Stimulated activated CD4-positive, alpha-beta T cell treated with anti-CD3 and anti-CD28 coated beads, Interleukin-15, amount 100 ng/mL, for 24 hours (primary cell): ENCODE measurements at regions not wholly inside any gene's neighbourhood (a gene's known extent, or its start where the extent isn't known, plus 50 kb on each side); places are given as distances from the start of the nearest gene placed in this dataset.

Experiments
- DNase-seq: peaks from one replicate; pipeline ENCODE4 v3.0.0-alpha.2; 2020

DNA sequence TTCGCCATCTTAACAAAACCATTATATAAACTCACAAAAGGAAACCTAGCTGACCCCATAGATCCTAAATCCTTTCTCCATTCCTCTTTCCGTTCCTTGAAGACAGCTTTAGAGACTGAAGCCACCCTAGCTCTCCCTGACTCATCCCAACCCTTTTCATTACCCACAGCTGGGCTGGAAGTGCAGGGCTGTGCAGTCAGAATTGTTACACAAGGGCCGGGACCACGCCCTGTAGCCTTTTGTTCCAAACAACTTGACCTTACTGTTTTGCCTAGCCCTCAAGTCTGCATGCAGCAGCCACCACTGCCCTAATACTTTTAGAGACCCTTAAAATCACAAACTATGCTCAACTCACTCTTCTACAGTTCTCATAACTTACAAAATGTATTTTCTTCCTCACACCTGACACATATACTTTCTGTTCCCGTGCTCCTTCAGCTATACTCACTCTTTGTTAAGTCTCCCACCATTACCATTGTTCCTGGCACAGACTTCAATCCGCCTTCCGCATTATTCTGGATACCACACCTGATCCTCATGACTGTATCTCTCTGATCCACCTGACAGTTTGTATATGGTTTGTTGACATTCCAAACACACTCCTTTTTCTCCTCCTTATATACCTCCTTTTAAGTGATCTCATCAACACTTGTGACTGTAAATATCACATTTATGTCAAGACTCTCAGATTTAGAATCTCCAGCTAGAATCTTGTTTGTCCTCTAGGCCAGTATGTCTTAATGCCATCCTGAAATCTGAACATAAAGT, 208.7 kb downstream of the KITLG start:
- DNase-seq: no peak

DNA sequence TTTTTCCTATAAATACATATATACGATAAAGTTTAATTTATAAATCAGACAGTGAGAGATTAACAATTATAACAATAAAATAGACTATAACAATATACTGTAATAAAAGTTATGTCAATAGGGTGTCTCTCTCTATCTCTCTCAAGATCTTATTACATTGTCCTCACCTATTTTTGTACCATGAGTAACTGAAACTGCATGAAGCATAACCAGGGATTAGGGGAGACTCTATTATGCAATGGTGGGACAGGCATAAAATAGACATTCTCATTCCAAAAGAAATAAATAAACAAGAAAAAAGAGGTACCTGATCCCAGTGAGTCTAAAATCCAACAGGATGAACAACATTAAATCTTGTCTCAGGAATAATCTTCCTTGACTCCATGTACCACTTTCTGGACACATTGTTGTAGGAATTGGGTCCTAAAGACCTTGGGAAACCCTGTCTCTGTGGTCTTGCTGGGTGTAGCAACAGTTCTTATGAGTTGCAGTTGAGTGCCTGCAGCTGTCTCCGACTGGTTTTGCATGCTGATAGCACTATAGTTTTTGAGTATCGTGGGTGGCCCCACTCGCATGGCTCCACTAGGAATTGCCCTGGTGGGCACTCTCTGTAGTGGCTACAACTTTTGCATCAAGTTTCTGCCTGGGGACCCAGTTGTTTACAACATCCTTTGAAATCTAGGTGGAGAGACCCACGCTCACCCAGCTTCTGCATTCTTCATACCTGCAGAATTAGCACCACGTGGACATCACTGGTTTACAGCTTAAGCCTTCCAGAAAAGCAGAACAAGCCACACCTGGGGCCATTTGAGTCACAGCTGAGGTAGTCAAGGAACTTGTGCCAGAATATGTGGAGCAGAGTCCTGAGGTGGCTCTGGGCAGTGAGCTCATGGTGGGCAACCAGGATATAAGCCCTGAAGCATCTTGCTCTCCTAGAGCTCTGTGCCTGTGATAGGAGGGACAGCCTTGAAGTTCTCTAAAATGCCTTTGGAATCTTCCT, 204.7 kb downstream of the KITLG start:
- no peak for DNase-seq

DNA sequence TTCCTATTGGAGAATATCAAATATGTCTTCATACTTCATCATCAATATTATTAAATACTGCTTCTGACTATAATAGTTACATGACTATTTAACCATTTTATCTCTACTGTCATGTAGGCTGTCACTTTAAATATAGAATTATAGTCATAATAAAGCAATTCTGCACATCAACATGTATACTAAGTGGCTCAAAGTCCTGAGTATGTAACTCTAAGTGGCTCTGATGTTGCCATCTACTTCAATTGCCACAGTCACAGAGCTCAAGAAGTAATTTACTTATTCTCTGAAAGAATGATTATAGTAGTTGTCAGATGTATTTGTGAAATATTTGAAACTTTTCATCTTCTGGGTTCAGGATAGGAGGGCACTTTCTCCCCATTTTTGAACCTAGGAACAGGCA, 202.3 kb downstream of the KITLG start:
- no peak for DNase-seq

DNA sequence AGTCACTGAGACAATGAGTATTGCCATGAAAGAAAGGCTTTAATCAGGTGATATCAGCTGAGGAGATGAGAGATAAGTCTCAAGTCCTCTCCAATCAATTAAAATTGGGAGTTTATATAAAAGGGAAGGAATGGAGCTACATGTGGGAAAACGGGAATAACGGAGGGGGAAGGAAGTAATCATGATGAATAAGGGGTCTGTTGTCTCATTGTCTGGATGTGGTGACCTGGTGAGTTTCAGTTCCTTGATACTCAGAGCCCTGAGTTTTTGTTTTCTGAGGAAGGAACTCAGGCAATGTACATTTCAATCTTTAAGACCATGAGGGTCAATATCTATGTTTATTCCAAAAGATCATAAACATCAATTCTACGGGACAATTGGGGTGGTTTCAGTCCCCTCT, 198.8 kb downstream of the KITLG start:
- DNase-seq: no peak

DNA sequence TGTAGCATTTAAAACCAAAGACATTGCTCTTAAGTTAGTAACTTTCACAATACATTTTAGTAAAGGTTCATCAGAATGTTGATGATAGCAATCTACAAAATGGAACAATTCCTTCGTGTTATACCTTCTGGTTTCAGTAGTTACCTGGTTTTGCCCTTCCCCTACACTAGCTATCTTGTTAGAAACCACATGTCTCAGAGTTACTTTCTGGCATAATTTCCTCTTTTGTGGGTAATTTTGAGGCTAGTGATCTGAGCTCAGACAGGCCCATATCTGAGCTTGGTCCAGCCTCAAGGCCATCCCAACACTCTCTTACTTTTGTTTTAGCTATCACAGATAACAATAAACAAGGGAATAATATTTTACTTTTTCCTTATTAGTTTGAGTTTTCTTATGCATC, 196.9 kb downstream of the KITLG start:
- DNase-seq: no peak

DNA sequence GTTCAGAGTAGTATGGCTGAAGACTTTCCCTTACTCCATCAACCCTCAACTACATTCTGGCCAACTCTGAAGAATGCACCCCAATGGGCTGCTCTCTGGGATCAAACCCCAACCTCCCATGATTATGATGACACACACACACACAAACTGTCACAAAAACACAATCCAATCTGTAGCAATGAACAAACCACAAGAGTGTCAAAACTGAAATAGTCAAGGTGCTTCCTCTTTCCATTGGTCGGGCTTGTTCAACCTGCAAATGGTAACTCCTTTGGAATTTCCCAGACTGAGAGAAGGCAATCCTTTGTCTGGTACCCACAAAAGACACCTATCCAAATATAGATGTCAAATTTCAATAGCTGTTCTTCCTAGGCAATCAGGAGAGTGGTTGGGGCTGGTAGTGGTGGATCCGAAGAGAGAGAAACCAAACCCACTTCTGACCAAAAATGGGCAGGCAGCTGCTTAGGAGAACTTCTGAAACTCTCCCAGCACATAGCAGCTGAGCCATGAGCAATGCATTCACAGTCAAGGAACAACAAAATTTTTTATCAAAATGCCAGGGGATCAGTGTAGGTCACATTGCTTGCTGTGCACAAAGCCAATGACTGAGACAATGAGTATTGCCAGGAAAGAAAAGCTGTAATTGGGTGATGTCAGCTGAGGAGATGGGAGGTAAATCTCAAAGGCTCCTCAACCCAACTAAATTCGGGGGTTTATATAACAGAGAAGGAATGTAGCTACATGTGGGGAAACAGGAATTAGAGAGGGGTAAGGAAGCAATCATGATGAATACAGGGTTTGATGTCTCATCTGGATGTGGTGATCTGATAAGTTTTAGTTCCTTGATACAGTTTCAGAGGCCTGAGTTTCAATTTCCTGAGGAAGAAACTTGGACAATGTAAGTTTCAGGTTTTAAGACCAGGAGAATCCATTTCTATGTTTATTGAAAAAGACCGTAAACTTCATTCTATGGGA, 191.4 kb downstream of the KITLG start:
- no peak for DNase-seq

DNA sequence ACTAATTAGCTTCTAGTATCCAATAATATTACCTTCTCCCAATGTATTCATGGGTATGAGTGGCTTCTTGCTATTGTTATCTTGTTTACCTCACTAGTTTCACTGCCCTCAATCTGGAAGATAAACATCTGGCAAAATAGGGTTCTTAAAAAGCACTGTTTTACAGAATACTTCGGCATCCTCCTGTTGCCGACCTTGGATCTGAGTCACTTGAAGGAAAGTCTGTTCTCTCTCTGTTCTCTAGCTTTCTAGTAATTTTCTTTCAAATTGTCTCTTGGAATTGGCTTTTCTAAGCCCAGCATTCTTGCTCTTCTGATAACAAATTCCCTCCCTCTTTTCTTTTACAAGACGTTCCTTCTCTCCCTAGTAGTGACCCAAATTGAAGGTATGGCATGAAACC, 189.5 kb downstream of the KITLG start:
- no peak for DNase-seq

DNA sequence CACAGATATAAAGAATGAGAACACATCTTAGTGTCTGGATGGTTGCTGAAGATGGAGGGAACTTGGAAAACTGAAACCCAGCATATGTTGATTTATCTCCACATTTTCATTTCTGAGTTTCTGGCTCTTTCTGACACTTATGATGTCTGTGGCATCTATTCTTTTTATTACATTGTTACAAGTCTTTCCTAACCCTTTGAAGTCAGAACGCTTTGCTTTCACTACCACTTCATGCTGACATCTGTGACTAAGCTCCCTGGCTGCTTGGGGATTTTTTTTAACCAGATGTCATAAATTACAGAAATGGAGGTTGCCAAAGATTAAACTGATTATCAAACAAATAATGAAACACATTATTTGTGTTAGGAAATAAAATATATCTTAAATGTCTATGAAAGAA, 188.7 kb downstream of the KITLG start:
- DNase-seq: no peak

DNA sequence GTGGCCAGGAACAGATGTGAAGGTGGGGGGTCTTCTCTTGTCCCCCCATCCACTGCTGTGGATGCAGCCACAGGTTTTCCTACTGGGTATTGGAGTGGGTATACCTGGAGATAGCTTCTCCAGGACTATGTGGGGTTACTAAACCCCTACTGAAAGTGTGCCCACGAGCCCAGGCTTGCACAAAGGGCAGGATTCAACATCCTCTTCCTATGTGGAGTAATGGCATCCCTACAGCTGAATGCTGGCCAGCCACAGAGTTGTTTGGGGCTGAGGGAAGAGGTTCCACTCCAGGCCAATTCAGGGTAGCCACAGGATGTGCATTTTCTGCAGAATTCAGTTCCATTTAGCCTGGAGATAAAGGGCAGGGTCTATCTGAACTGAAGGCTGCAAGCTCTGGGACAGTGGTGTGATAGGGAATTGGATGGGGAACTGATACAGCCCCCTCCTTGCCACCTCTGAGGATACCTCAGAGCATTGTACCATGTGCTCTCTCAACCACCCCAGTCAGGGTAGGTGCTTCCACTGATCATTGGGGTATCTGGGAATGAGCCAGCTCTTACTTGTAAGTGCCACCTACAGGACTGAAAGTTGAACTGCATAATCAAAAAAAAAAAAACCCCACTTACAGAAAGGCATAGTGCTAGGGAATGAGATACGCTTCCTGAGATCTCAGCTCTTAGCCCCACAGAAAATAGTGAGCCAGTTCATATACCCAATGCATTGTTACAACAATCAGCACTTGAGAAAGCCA, 187.1 kb downstream of the KITLG start:
- no peak for DNase-seq

DNA sequence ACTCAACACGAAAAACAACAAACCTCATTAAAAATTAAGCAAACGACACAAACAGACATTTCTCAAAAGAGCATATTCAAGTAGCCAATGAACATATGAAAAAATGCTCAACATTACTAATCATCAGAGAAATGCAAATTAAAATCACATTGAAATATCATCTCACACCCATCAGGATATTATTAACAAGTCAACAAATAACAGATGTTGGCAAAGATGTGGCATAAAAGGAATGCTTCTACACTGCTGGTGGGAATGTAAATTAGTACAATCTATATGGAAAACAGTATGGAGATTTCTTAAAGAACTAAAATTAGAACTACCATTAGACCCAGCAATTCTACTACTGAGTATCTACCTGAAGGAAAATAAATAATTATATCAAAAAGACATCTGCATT, 182.2 kb downstream of the KITLG start:
- no peak for DNase-seq

DNA sequence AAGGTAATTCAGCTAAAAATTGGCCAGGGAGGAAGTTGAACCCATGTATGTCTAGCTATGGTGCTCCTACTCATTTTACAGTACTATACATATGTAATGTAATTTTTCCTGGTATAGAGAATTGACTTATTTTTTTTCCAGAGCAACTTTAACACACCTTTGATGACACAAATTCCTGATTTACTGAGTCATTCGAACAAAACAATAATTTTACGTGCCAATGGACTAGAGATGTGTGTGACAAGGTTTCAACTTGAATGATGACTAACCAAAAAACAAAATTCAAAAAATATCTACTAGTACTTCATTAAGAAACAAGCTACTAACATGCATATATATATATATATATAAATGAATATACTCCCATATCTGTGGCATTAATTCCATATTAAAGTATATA, 180.5 kb downstream of the KITLG start:
- no peak for DNase-seq

DNA sequence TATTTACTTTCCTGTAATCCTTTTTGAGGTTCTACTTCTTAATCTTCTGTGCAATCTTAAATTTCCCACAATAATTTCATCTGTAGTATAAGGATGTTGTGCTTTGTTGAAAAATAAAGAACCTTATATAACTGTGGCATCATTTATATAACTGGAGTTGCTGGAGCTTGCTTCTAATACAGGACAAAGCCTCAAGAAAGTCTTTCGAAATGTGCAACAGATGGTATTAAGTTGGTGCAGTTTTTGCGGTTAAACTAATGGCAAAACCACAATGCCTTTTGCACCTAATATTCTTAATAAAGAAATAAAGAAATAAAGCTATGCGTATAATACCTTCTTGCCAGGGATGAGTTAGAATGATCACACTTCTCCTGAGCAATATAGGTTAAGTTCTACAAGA, 180.0 kb downstream of the KITLG start:
- DNase-seq: no peak

DNA sequence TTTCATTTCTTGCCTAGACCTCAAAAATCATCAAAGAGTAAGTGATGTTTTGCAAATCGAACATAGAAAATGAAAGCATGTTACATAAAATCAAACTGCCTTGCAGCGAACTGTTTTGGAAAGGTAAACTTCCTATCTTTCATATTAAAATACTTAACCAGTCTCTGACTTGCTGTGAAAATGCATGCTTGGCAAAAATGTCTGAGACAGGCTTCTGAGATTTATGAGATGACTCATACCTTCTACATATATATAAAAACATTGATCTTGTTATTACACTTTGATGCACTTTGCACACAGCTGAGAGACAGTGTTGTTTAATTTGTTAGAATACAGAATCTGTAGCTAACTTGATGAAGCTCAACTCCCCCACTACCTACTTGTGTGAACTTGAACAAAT, 179.1 kb downstream of the KITLG start:
- DNase-seq: no peak

DNA sequence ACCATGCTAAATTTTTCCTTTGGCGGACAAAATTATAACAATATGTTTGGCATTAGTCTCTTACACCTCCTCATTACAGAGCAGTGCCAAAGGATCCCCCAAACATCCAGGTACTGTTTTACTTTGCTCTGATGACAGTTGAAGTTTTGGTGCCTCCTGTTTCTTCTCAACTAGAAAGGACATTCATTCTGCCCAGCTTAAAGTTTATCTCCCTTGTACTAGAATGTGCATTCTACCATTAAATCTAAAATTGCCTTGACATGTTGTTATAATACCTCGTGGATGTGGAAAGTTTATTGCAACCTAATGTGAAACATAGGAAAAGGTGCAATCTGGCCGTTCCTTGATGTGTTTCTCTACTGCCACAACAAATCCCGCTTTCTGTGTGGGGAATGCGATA, 173.4 kb downstream of the KITLG start:
- no peak for DNase-seq

DNA sequence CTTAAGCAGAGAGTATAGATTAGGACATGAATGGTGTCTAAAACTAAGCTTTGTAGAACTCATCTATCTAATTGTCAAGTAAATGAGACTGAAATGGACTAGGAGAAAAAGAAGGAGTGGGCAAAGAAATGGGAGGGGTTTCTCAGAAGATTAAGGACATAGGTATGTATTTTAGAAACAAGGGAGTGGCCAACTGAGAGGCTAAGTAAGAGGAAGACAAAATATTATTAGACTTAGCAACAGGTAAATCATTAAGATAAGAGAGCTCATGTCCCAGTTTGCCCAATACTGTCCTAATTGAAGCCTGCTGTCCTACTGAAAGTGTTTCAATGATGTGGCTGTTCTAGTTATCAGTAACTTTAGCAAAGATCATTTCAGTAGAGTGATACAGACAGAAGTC, 171.4 kb downstream of the KITLG start:
- no peak for DNase-seq

DNA sequence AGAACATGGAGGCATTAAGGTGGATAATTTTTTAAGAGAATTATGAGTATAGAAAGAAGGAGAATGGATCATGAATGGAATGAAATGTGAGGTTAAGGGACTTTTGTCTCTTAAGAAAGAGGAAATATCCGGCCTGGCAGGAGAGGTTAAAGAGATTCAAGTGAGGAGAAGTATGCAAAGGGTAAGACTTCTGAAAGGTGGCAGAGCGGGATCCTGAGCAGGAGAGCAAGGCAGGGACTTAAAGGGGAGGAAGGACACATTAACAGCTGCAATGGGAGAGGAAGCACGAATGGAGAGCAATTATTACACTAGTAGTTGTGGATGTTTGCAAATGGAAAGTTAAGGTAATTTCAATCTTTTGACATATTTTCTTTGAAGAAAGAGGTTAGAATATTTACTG, 171.0 kb downstream of the KITLG start:
- DNase-seq: no peak

DNA sequence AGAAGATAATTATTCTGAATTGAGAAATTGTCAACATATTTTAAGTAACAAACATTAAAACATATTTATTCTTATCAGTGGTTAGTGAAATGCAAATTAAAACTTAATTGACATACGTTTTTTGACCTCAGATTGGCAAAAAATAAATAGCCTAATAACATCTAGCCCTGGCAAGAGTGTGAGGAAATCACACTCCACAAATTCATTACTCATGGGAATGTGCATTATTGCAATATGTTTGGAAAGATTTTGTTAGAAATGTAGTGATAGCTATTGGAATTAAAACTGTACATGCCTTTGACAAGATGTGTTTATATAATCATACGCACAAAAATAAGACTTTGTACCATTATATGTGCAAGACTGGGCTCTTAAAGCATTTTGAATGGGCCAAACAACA, 168.6 kb downstream of the KITLG start:
- no peak for DNase-seq

DNA sequence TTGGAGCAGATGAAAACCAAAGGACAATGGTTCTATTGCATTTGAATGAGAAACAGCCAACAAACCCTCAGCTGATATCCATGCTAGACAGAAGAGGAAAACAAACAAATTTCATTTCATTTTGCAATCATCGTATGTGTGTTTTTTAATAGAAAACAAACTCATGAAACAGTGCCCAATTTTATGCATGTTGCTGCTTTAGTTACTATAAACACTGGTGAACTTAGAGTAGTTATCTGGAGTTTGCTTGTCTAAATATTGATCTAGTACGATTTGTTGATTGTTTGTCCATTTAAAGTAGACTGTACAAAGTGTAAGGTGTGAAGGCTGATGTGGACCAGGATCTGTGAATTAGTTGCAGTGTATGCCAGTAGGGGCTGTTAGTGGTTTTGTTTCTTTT, 166.6 kb downstream of the KITLG start:
- DNase-seq: no peak

DNA sequence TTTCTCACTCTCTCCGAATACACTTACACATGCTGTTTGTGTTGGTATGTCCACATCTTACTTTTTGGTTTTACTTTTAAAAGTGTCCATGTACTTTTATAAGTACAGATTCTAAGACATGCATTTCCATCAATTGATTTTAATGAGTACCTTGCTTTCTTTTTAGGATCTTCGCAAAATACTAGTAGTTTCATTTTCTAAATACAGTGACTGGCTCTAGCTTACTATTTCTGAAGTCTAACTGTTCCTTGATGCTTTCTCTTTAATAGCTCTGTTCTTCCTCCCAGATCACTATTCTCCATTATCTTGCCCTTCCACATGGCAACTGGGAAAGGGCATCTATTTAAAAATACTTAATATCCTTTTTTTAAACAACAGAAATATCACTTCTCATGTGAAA, 164.1 kb downstream of the KITLG start:
- DNase-seq: no peak

DNA sequence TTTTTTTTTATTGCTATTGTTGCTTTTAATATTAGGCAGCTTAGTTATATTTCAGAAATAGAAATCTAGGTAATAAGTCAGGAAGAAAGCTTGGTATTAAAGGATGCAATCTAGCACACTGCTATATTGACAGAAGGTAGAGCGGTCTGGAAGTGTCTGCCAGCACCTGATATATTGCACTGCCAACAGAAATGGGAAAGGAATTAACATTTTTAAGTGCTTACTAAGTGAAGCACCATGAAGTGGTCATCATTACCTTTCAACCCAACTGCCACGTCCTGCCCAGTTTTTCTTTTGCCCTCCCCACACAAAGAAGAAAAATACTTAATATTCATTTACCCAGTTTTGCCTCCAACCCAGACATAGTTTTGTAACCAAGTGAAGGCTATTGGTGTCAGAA, 163.5 kb downstream of the KITLG start:
- no peak for DNase-seq

DNA sequence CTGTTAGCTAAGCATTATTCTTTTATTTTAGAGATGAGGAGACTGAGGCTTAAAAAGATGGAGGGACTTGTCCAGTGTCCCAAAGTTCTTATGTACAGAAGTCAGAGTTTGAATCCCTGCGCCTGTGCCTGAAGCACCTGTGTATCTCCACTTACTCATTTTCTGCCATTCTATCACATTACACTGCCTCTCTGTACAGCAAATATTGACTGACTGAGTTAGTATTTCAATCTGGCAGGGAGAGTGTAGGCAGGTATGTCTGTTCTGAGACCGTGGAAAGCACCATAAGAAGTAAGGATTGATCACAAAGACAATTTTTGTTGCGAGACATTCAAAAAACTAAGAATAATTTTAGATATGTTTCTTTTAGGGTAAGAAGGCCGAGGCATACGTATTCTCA, 162.7 kb downstream of the KITLG start:
- DNase-seq: no peak

DNA sequence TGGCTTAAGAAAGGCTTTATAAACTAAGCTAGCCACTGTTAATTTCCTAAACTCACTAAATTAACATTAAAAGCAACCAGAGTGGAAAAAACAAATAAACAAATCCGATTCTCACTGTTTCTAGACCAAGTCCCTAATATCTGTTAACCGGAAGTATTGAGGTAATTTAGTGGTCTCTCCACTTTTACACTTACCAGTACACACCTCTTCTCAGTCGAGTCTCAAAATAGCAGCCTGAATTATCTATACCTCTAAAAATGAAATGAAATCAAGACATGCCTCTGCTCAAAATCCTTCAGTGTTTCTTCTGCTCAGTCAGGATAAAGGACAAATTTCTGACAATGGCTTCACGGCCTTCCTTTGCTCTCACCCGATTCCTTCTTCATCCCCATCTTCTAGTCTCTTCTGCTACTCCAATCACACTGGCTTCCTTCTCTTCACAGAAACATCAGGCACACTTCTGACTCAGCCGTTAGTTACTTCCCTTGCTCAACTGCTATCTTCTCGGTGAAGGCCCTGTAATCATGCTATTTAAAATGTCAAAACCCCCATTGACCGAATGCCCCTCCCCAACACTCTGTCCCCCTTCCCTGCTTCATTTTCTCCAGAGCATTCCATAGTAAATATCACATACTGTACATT, 161.3 kb downstream of the KITLG start:
- DNase-seq: no peak
